HEK293T (cell line): ENCODE measurements at regions not wholly inside any gene's neighbourhood (a gene's known extent, or its start where the extent isn't known, plus 50 kb on each side); places are given as distances from the start of the nearest gene placed in this dataset.

ENCODE experiments used
- CTBP1 ChIP-seq: fragments of 450-650 bp; IDR thresholded peaks from 2 replicates; pipeline ENCODE4 v1.6.1; 2016; ENCODE audit warnings: borderline replicate concordance
- ELF4 ChIP-seq: fragments of 450-650 bp; IDR thresholded peaks from 2 replicates; pipeline ENCODE4 v1.6.1; 2017; ENCODE audit warnings: antibody characterized with exemption
- FOXK2 ChIP-seq: fragments of 450-650 bp; IDR thresholded peaks from 2 replicates; pipeline ENCODE4 v1.6.1; 2016; ENCODE audit warnings: mild to moderate bottlenecking
- FOXM1 ChIP-seq: fragments of 450-650 bp; IDR thresholded peaks from 2 replicates; pipeline ENCODE4 v1.6.1; 2017; ENCODE audit warnings: mild to moderate bottlenecking, borderline replicate concordance
- L3MBTL2 ChIP-seq: fragments of 450-650 bp; conservative IDR thresholded peaks from 2 replicates; pipeline ENCODE4 v1.6.1; 2016; ENCODE audit warnings: mild to moderate bottlenecking
- LEF1 ChIP-seq: fragments of 450-650 bp; IDR thresholded peaks from 2 replicates; pipeline ENCODE4 v1.6.1; 2017; ENCODE audit warnings: mild to moderate bottlenecking, borderline replicate concordance
- NFRKB ChIP-seq: fragments of 450-650 bp; IDR thresholded peaks from 2 replicates; pipeline ENCODE4 v1.6.1; 2016; ENCODE audit warnings: mild to moderate bottlenecking, moderate library complexity
- SP1 ChIP-seq: fragments of 450-650 bp; IDR thresholded peaks from 2 replicates; pipeline ENCODE4 v1.6.1; 2017
- SUZ12 ChIP-seq: fragments of 450-650 bp; IDR thresholded peaks from 2 replicates; pipeline ENCODE4 v1.6.1; 2016; ENCODE audit warnings: mild to moderate bottlenecking
- TARDBP ChIP-seq: fragments of 450-650 bp; IDR thresholded peaks from 2 replicates; pipeline ENCODE4 v1.6.1; 2016

DNA sequence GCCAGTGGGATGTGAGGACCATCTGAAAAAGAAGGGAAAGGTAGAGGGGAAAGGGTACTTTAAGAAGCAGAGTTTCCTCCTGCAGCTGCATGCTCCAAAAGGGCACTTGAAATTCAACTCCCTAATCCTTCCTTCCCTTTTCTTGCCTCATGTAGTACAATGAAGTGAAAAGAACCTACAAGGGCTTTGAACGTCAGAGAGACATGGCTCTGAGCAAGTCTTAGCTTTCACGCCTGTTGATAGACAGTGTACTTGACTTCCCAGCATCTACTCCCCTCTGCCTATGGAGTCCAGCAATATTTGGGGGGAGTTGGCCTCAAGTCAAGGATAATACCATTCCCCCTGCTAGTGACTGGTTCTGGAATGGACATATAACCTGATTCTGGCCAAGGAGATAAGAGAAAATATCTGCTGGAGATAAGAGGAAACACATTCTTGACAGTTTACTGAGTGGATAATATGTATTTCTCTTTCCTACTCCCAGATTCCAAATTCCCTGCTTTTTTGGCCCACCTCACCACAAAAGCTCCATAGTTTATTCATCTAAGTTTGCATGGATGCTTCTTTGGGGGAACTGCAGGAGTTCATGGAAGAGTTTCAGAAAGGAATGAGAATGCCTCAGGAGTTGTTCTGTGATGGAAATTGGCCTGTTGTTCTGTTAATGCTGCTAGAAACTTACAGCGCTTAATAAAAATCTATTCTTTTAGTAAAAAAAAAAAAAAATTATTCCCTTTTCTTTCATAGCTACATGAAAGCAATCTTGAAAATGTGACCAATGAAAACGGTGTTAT is 193.0 kb upstream of the TPM1 start:
- TF ChIP-seq ELF4: no peak
- TF ChIP-seq SUZ12: no peak
- no peak for TF ChIP-seq SP1
- no peak for TF ChIP-seq TARDBP
- TF ChIP-seq LEF1: no peak
- TF ChIP-seq CTBP1: no peak
- no peak for TF ChIP-seq FOXM1
- TF ChIP-seq NFRKB: no peak
- TF ChIP-seq L3MBTL2: no peak
- TF ChIP-seq FOXK2: no peak
